ENCODE measurements at regions not wholly inside any gene's neighbourhood (a gene's known extent, or its start where the extent isn't known, plus 50 kb on each side); places are given as distances from the start of the nearest gene placed in this dataset.
A peak's percentile ranks its signal among the peaks of the same experiment; 100 is the strongest.

DNA sequence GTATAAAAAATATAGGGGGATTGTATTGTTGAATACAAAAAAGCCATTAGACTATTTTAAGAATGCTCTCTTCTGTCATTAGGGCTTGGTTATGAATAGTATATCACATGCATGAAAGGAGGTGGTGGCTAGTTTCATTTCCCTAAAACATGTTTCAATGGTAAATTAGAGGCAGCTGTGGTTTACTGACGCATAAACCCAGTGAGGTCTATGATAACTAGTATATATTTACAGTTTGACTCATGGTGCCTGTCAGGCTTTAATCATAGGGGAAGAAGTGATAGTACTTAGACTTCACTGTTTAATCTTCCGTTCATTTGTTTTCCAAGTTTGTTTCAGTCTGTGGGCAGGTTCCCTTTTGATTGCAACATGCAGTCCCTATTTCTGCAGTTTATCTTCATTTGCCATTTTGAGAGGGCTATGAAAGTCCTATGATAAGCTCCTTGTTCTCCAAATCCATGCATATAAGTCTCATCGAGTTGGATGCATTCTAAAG is 55.1 kb upstream of the MAP4K3 start (continued):
- TF ChIP-seq KLF5 (IDR thresholded peaks at IDR 0.05; ENCODE audit: partially characterized antibody) (peak; percentile 82), KDM1A (IDR thresholded peaks at IDR 0.05; ENCODE audit: borderline replicate concordance) (no peak), CEBPB (IDR thresholded peaks at IDR 0.05; ENCODE audit: borderline replicate concordance in 1 of 2, low read depth in 2 of 2, low read length in 2 of 2) (peak in 1 of 2 experiments; percentile 97; a peak in 2 of 4 replicates), CUX1 (IDR thresholded peaks at IDR 0.05; ENCODE audit: insufficient replicate concordance, low read depth, low read length) (peak; percentile 13), TCF7 (IDR thresholded peaks at IDR 0.05; ENCODE audit: borderline replicate concordance) (peak; percentile 59; the same call in 1 of the 2 replicates), CHD2 (IDR thresholded peaks at IDR 0.05; ENCODE audit: borderline replicate concordance, low read depth, low read length) (peak; percentile 89), CHD4 (IDR thresholded peaks at IDR 0.05) (no peak), RELA (IDR thresholded peaks at IDR 0.05; ENCODE audit: borderline replicate concordance, partially characterized antibody) (peak; percentile 70), POLR2AphosphoS5 (IDR thresholded peaks at IDR 0.05; ENCODE audit: low read length) (no peak), CBFB (IDR thresholded peaks at IDR 0.05; ENCODE audit: low read depth) (peak; percentile 98), SMAD1 (IDR thresholded peaks at IDR 0.05; ENCODE audit: low read depth, partially characterized antibody) (peak; percentile 85), PAX5 (IDR thresholded peaks at IDR 0.05; ENCODE audit: borderline replicate concordance, low read depth, low read length) (peak; percentile 98), RAD51 (IDR thresholded peaks at IDR 0.05) (peak; percentile 79), SPI1 (IDR thresholded peaks at IDR 0.05; ENCODE audit: borderline replicate concordance, insufficient read depth, low read depth, low read length) (peak; percentile 99), SIN3A (IDR thresholded peaks at IDR 0.05; ENCODE audit: low read depth, low read length) (no peak), RB1 (IDR thresholded peaks at IDR 0.05; ENCODE audit: borderline replicate concordance) (no peak), POU2F2 (IDR thresholded peaks at IDR 0.05; ENCODE audit: borderline replicate concordance, low read depth, low read length) (peak; percentile 97), DPF2 (IDR thresholded peaks at IDR 0.05) (peak; percentile 99), POLR2A (IDR thresholded peaks at IDR 0.05; ENCODE audit: low read depth, low read length) (no peak), EED (IDR thresholded peaks at IDR 0.05; ENCODE audit: low read depth) (peak; percentile 87), ATF2 (IDR thresholded peaks at IDR 0.05; ENCODE audit: low read length) (peak; percentile 99), EGR1 (IDR thresholded peaks at IDR 0.05; ENCODE audit: borderline replicate concordance in 1 of 2, low read depth in 2 of 2, low read length in 2 of 2) (no peak), IRF5 (IDR thresholded peaks at IDR 0.05; ENCODE audit: borderline replicate concordance) (no peak), YBX1 (IDR thresholded peaks at IDR 0.05) (no peak), BCL11A (IDR thresholded peaks at IDR 0.05; ENCODE audit: low read depth, low read length) (peak; percentile 100)
- TF ChIP-seq, protein P1, sequence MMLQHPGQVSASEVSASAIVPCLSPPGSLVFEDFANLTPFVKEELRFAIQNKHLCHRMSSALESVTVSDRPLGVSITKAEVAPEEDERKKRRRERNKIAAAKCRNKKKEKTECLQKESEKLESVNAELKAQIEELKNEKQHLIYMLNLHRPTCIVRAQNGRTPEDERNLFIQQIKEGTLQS (IDR thresholded peaks at IDR 0.05; ENCODE audit: borderline replicate concordance, extremely low read depth, low read depth, low read length): no peak
